NT2/D1 (cell line): ENCODE measurements at regions not wholly inside any gene's neighbourhood (a gene's known extent, or its start where the extent isn't known, plus 50 kb on each side); places are given as distances from the start of the nearest gene placed in this dataset.

Experiments
- DNase-seq: peaks from one replicate; pipeline ENCODE4 v3.0.0-alpha.2; 2011; ENCODE audit warnings: low read depth, low spot score
- H3K27me3 ChIP-seq: 2 replicates; pipeline ENCODE4 v1.6.0; 2011; ENCODE audit warnings: mild to moderate bottlenecking; ENCODE audit not compliant: insufficient read length, insufficient read depth
- H3K36me3 ChIP-seq: 2 replicates; pipeline ENCODE4 v1.6.1; 2011; ENCODE audit warnings: mild to moderate bottlenecking, low read length, mixed read lengths; ENCODE audit not compliant: insufficient read depth, insufficient read length
- H3K4me1 ChIP-seq: 2 replicates; pipeline ENCODE4 v1.5.1; 2011; ENCODE audit not compliant: insufficient read depth, insufficient read length
- H3K4me3 ChIP-seq: 2 replicates; pipeline ENCODE4 v1.5.1; 2011; ENCODE audit warnings: low read depth; ENCODE audit not compliant: insufficient read length
- H3K9ac ChIP-seq: 2 replicates; pipeline ENCODE4 v1.6.0; 2011; ENCODE audit warnings: low read depth; ENCODE audit not compliant: insufficient read length
- H3K9me3 ChIP-seq: 2 replicates; pipeline ENCODE4 v1.5.1; 2011; ENCODE audit warnings: mild to moderate bottlenecking, low read length; ENCODE audit not compliant: insufficient read depth
- SUZ12 ChIP-seq: IDR thresholded peaks from 2 replicates; pipeline ENCODE4 v1.6.1; 2011; ENCODE audit not compliant: insufficient read length, insufficient read depth; ENCODE audit errors: extremely low read depth
- YY1 ChIP-seq: IDR thresholded peaks from 2 replicates; pipeline ENCODE4 v1.6.1; 2011; ENCODE audit not compliant: insufficient read length, insufficient read depth
- ZNF274 ChIP-seq: IDR thresholded peaks from 2 replicates; pipeline ENCODE4 v1.6.1; 2011; ENCODE audit warnings: mild to moderate bottlenecking, low read depth, low read length

DNA sequence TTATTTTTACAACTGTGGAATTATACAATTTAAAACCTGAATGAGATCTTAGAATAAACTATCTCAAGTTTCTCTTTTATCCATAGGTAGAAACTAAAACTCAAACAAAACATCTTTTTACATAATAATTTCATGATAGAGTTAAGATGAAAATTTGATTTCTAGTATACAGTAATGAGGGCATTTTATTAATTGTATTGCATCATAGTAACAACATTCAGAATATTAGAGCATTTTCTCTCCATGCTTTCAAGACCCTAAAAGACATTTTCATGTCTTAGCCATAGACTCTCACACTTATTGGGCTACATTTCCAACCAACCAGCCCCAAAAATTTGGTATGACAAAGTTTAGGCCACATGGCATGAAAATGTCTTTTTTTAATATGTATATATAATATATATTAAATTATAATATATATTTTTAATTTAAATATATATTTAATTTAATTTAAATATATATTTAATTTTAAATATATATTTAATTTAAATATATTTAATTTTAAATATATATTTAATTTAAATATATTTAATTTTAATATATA lies 195.7 kb upstream of the STEAP1 start:
- no peak overlapping the region for H3K4me3 ChIP-seq
- DNase-seq = no peak
- H3K27me3 ChIP-seq = no peaks in the 10 kb centered on the region
- H3K36me3 ChIP-seq = no peaks in the 10 kb centered on the region
- no peaks in the 10 kb centered on the region for H3K9me3 ChIP-seq
- H3K9ac ChIP-seq = no peak overlapping the region
- no peaks in the 10 kb centered on the region for H3K4me1 ChIP-seq
- TF ChIP-seq ZNF274 (no peak), SUZ12 (no peak), YY1 (no peak)

DNA sequence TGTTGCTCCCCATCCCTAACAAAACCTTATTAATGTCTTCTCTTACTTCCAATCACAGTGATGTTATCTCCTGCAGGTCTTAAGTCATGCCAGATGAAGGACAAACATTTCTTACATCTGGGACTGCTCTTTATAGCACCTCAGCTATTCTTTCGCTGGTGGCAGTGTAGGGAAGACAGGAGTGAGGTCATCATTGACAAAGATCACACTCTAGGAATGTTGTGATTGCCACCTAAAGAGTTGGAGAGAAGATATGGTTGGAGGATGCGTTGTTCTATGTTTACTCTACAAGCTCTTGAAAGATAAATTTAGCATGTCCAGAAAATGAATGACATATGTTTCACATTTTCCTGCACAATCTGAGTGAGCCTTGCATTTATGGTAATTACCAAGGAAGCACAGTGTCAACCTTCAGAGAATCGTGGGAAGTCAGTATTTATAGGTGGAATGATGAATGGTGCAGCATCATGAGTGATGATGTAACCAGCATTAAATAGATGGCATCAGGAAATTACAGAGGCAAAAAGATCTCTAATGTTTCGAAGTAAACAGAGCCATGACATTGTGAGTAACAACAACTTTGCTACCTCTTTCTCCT lies 188.1 kb upstream of the STEAP1 start:
- Histone ChIP-seq H3K4me3 (no peak overlapping the region), H3K4me1 (no peaks in the 10 kb centered on the region), H3K9ac (no peak overlapping the region), H3K9me3 (no peaks in the 10 kb centered on the region), H3K36me3 (no peaks in the 10 kb centered on the region), H3K27me3 (no peaks in the 10 kb centered on the region)
- TF ChIP-seq YY1 = no peak
- no peak for DNase-seq

DNA sequence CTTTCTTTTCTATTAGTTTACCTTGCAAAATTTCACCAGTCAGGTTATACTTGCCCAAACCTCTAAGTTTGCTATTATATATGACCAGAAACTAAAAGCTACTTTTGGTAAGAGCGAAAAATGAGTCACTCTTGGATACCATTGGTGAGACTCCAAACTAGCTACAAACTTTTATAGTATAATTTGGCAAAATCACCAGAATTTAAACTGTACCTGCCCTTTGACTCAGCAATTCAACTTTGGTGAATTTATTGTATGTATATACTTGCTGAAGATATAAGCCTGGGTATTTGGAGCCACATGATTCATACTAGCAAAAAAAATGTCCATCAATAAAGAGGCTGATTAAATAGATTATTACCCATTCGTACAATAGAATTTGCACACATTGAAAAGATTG lies 178.7 kb upstream of the STEAP1 start:
- Histone ChIP-seq H3K36me3 (no peaks in the 10 kb centered on the region), H3K4me3 (no peak overlapping the region), H3K27me3 (no peaks in the 10 kb centered on the region), H3K9ac (no peak overlapping the region), H3K9me3 (no peaks in the 10 kb centered on the region; the same call in 1 of the 2 replicates), H3K4me1 (no peaks in the 10 kb centered on the region)
- TF ChIP-seq SUZ12 (no peak), ZNF274 (no peak), YY1 (no peak)
- DNase-seq = no peak

DNA sequence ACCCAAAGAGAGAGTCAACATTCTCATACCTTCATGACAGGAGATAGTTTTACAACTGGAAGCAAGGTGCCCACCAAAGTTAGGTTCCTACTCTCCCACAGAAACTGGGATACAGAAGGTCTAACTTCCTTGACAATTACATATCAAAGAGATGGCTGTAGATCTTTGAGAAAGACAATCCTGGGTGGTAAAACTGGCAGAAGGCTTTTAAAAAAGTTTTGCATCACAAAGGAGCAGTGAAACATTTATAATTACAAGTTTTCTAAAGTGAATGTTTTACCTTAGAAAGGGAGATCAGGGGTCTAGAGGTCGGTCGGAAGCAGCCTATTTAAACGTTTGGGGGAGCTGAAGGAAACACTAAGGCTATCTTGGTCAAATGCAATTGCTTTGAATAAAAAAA lies 166.6 kb upstream of the STEAP1 start:
- Histone ChIP-seq H3K4me3 (no peak overlapping the region), H3K9me3 (no peaks in the 10 kb centered on the region), H3K9ac (no peak overlapping the region), H3K27me3 (no peaks in the 10 kb centered on the region), H3K36me3 (no peaks in the 10 kb centered on the region), H3K4me1 (no peaks in the 10 kb centered on the region)
- peak; percentile 23 for DNase-seq
- TF ChIP-seq YY1 = no peak
- no peak for TF ChIP-seq ZNF274
- no peak for TF ChIP-seq SUZ12

DNA sequence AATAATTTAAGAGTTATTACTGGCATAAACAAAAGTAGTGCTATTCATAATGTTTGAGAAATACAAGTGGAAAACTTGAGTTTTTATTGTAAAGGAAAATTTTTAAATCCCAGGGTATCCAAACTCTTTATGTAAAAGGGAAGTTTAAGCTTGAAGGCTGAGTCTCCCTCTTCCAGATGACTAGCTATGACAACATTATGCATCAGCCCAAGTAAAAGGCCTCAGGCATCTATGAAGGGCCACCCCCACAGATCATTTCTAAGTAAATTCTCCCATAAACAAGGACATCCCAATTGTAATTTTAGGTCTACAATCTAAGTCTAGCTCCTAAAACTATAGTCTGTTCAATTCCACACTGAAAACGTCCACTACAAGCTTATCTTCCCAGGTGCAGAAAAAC lies 166.2 kb upstream of the STEAP1 start:
- Histone ChIP-seq H3K4me1 (no peaks in the 10 kb centered on the region), H3K9me3 (no peaks in the 10 kb centered on the region), H3K9ac (no peak overlapping the region), H3K27me3 (no peaks in the 10 kb centered on the region), H3K4me3 (no peak overlapping the region), H3K36me3 (no peaks in the 10 kb centered on the region)
- TF ChIP-seq SUZ12 (no peak), YY1 (no peak), ZNF274 (no peak)
- DNase-seq = peak; percentile 13

DNA sequence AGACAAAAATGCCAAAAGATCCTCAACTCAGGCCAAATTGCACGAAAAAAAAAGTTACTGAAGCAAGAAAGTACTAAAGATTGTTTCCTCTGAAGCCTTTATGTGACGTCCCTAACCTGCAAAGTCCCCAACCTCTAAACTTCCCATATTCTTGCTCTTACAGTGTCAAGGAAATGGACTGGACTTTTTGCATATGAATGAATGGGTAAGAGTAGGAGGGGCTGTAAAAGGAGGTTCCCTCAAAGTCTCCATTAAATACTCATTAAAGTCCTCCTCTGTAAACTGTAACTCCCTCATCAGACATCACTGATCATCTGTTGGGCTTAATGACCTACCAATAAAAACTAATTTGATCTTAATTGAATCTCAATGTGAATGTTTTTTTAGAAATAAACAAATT lies 164.8 kb upstream of the STEAP1 start:
- no peak for DNase-seq
- Histone ChIP-seq H3K4me1 (no peaks in the 10 kb centered on the region), H3K36me3 (no peaks in the 10 kb centered on the region), H3K9me3 (no peaks in the 10 kb centered on the region), H3K4me3 (no peak overlapping the region), H3K27me3 (no peaks in the 10 kb centered on the region), H3K9ac (no peak overlapping the region)
- no peak for TF ChIP-seq ZNF274
- no peak for TF ChIP-seq YY1
- no peak for TF ChIP-seq SUZ12

DNA sequence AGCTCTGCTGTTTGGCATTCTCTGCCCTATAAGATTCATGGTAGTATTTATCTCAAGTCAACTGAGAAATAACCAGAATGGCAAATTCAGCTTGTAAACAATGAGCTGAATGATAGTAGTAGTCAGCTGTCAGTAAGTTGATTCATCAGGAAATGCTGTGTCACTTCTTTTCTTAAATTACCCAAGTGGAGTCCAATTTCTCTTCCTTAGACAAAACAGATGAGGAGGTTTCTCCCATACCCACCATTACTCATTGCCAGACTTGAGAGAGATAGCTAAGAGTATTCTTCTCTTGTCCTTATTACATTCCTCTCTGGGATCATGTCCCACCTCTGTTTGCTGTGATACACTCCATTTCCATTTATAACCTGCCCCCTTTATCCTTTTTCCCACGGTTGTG lies 159.8 kb upstream of the STEAP1 start:
- H3K9me3 ChIP-seq = 0 out of 2 replicates have a peak, but pooled peaks cover 9% of the 10 kb centered on the region
- TF ChIP-seq ZNF274 = no peak
- TF ChIP-seq SUZ12 = no peak
- TF ChIP-seq YY1 = no peak
- H3K27me3 ChIP-seq = no peaks in the 10 kb centered on the region
- no peaks in the 10 kb centered on the region for H3K36me3 ChIP-seq
- DNase-seq = no peak
- no peak overlapping the region for H3K9ac ChIP-seq
- no peak overlapping the region for H3K4me3 ChIP-seq
- H3K4me1 ChIP-seq = no peaks in the 10 kb centered on the region

DNA sequence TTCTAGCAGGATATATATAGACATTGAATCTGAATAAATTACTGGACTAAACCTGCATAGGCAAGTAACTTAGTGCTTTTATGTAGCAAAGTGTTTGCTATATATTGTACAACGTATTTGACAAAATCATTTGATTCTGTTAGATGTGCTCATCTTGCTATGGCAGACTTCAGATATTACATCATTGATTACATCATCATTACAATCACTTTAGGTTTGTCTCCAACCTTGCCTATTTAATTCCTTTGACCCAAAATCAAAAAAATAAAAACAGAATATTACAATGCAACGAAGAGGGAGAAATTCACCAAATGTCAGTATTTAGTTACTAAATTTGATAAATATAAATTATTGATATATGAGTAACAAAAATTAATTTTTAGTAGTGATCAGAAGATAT lies 155.7 kb upstream of the STEAP1 start:
- TF ChIP-seq SUZ12 (no peak), ZNF274 (no peak), YY1 (no peak)
- Histone ChIP-seq H3K9me3 (0 out of 2 replicates have a peak, but pooled peaks cover 9% of the 10 kb centered on the region), H3K4me1 (no peaks in the 10 kb centered on the region), H3K4me3 (no peak overlapping the region), H3K27me3 (no peaks in the 10 kb centered on the region), H3K36me3 (no peaks in the 10 kb centered on the region), H3K9ac (no peak overlapping the region)
- DNase-seq = no peak
